ENCODE measurements at regions not wholly inside any gene's neighbourhood (a gene's known extent, or its start where the extent isn't known, plus 50 kb on each side); places are given as distances from the start of the nearest gene placed in this dataset.

DNA sequence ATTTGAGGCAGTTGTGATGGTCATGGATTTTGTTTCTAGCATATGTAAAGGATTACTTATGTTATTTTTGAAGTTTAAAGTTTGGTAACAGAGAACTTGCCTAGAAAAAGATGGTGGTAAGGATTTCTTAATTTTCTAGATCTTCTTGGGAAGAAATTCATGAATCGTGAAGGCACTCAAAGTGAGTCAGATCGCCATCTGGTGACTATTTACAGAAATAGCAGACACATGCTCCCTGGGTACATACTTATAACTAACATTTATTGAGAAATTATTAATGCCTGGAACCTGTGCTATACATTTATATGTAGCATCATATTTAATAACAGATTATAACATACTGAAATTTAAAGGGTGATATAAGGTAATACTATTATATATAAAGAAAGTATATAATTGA is 299.7 kb downstream of the IZUMO3 start:
- TF ChIP-seq, protein P1, sequence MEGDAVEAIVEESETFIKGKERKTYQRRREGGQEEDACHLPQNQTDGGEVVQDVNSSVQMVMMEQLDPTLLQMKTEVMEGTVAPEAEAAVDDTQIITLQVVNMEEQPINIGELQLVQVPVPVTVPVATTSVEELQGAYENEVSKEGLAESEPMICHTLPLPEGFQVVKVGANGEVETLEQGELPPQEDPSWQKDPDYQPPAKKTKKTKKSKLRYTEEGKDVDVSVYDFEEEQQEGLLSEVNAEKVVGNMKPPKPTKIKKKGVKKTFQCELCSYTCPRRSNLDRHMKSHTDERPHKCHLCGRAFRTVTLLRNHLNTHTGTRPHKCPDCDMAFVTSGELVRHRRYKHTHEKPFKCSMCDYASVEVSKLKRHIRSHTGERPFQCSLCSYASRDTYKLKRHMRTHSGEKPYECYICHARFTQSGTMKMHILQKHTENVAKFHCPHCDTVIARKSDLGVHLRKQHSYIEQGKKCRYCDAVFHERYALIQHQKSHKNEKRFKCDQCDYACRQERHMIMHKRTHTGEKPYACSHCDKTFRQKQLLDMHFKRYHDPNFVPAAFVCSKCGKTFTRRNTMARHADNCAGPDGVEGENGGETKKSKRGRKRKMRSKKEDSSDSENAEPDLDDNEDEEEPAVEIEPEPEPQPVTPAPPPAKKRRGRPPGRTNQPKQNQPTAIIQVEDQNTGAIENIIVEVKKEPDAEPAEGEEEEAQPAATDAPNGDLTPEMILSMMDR (conservative IDR thresholded peaks at IDR 0.05) = peak; percentile 82
- H3K36me3 Mint-ChIP-seq (ENCODE audit: low read depth) = no peaks in the 10 kb centered on the region
- no peaks in the 10 kb centered on the region for H3K4me1 Mint-ChIP-seq
- H3K9ac ChIP-seq (ENCODE audit: extremely low read depth, low read length, poor library complexity, severe bottlenecking) = no peak overlapping the region
- no peaks in the 10 kb centered on the region for H3K9me3 ChIP-seq (ENCODE audit: control insufficient read depth, low read length)
- no peak overlapping the region for H3K4me3 ChIP-seq (ENCODE audit: low read length)
- H3K27ac ChIP-seq (ENCODE audit: low read depth, low read length) = no peak overlapping the region
- H3K4me3 Mint-ChIP-seq = no peak overlapping the region
- 34% methylated on average over 2 of the region's 2 CpGs; no CpG with 5 or more reads in 1 of the 2 experiments for WGBS, 2 experiments (ENCODE audit: insufficient coverage in 1 of 2, insufficient read length in 1 of 2)
- H3K27ac Mint-ChIP-seq = no peak overlapping the region
- no peaks in the 10 kb centered on the region for H3K4me1 ChIP-seq (ENCODE audit: control insufficient read depth, insufficient read depth, low read length)
- no peaks in the 10 kb centered on the region for H3K27me3 ChIP-seq (ENCODE audit: control insufficient read depth, insufficient read depth, low read length, poor library complexity, severe bottlenecking)
- no peaks in the 10 kb centered on the region for H3K27me3 Mint-ChIP-seq (ENCODE audit: insufficient read depth)
- H3K9me3 Mint-ChIP-seq = no peaks in the 10 kb centered on the region
- H3K36me3 ChIP-seq (ENCODE audit: control insufficient read depth, insufficient read depth, low read length) = no peaks in the 10 kb centered on the region
- DNase-seq = no peak

DNA sequence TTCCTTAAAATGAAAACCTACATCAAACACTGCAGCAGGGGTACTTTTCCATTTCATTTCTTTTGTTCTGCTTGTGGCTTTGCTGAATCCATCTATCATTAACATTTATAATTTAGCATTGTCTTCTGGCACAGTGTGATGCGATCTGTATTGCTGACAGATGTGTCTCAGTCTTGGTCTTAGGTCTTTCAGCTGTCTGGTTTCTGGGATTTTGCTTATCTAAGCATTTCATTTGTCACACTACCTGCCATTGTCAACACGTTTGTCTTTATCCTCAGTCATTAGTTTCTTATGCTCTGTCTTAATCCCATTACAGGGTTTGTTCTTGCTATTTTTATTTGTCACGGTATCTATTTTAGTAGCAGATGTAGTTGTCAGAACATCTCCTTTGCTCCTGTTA is 303.1 kb downstream of the IZUMO3 start:
- H3K27ac Mint-ChIP-seq = no peak overlapping the region
- DNase-seq = no peak
- Histone ChIP-seq H3K4me3 (ENCODE audit: low read length) (no peak overlapping the region), H3K27ac (ENCODE audit: low read depth, low read length) (peak overlapping the region; percentile 47), H3K4me1 (ENCODE audit: control insufficient read depth, insufficient read depth, low read length) (no peaks in the 10 kb centered on the region), H3K9ac (ENCODE audit: extremely low read depth, low read length, poor library complexity, severe bottlenecking) (no peak overlapping the region), H3K36me3 (ENCODE audit: control insufficient read depth, insufficient read depth, low read length) (no peaks in the 10 kb centered on the region), H3K9me3 (ENCODE audit: control insufficient read depth, low read length) (no peaks in the 10 kb centered on the region), H3K27me3 (ENCODE audit: control insufficient read depth, insufficient read depth, low read length, poor library complexity, severe bottlenecking) (no peaks in the 10 kb centered on the region)
- TF ChIP-seq, protein P1 (conservative IDR thresholded peaks at IDR 0.05) = no peak
- WGBS, 2 experiments (ENCODE audit: insufficient coverage in 1 of 2, insufficient read length in 1 of 2) = 82% methylated on average over 3 of the region's 3 CpGs; no CpG with 5 or more reads in 1 of the 2 experiments
- peaks cover 14% of the 10 kb centered on the region for H3K9me3 Mint-ChIP-seq
- H3K4me3 Mint-ChIP-seq = no peak overlapping the region
- no peaks in the 10 kb centered on the region for H3K4me1 Mint-ChIP-seq
- H3K36me3 Mint-ChIP-seq (ENCODE audit: low read depth) = no peaks in the 10 kb centered on the region
- no peaks in the 10 kb centered on the region for H3K27me3 Mint-ChIP-seq (ENCODE audit: insufficient read depth)

DNA sequence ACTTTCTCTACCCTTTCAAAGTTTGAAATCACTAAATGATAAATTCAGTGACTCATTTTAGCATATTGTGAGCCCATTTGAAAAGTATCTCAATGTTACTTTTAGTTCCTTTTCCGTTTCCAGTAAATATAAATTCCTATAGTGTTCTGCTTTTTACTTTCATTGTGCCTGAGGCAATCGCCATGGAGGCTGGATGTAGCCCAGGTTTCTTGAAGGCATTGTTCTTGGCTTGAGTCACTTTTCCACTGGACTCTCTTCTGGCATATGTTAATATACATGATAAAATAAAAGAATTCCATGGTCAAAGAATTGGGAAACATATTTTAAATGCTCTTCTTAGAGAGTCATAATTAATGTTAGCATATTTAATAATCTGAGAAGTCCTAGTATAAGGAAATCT is 327.0 kb downstream of the IZUMO3 start:
- Histone ChIP-seq H3K4me3 (ENCODE audit: low read length) (no peak overlapping the region), H3K4me1 (ENCODE audit: control insufficient read depth, insufficient read depth, low read length) (no peaks in the 10 kb centered on the region), H3K9me3 (ENCODE audit: control insufficient read depth, low read length) (no peaks in the 10 kb centered on the region), H3K9ac (ENCODE audit: extremely low read depth, low read length, poor library complexity, severe bottlenecking) (no peak overlapping the region), H3K27me3 (ENCODE audit: control insufficient read depth, insufficient read depth, low read length, poor library complexity, severe bottlenecking) (no peaks in the 10 kb centered on the region), H3K36me3 (ENCODE audit: control insufficient read depth, insufficient read depth, low read length) (no peaks in the 10 kb centered on the region), H3K27ac (ENCODE audit: low read depth, low read length) (no peak overlapping the region)
- TF ChIP-seq, protein P1 (conservative IDR thresholded peaks at IDR 0.05) = no peak
- Mint-ChIP-seq H3K4me1 (no peaks in the 10 kb centered on the region), H3K36me3 (ENCODE audit: low read depth) (no peaks in the 10 kb centered on the region), H3K9me3 (no peaks in the 10 kb centered on the region), H3K27me3 (ENCODE audit: insufficient read depth) (no peaks in the 10 kb centered on the region), H3K4me3 (no peak overlapping the region), H3K27ac (no peak overlapping the region)
- no peak for DNase-seq
- WGBS, 2 experiments (ENCODE audit: insufficient coverage in 1 of 2, insufficient read length in 1 of 2) = 81 to 96% methylated on average over 2 of the region's 2 CpGs
